ENCODE measurements at regions not wholly inside any gene's neighbourhood (a gene's known extent, or its start where the extent isn't known, plus 50 kb on each side); places are given as distances from the start of the nearest gene placed in this dataset.

DNA sequence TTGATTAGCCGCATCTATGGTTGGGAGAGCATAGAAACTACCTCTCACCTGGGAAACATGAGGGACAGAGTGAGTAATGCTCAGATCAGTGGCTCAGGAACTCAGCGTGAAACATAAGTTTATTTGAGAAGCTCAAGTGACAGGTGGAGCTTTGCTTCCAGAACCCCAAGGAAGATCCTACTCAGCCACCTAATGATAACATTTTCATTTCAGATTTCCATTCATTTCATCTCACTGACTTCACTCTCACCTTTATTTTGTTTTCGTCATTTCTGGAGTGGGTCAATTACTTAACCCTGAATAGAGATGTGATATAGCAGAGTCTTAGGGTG, 145.5 kb upstream of the DUSP10 start:
- H3K27ac ChIP-seq, result peak overlapping the region in 1 of 4 donors; percentile 30
- intact Hi-C loops (cut with DNase I), result no loop called here
- peaks cover 0 to 14% (median 9%) of the 10 kb centered on the region in 4 donors for H3K4me1 ChIP-seq
- WGBS, 2 donors, result 79 to 88% methylated on average over 3 of the region's 3 CpGs
- TF ChIP-seq POLR2A (IDR thresholded peaks at IDR 0.05) (no peak), EP300 (IDR thresholded peaks at IDR 0.05) (no peak), POLR2AphosphoS5 (IDR thresholded peaks at IDR 0.05) (no peak)
- TF ChIP-seq, protein P1, sequence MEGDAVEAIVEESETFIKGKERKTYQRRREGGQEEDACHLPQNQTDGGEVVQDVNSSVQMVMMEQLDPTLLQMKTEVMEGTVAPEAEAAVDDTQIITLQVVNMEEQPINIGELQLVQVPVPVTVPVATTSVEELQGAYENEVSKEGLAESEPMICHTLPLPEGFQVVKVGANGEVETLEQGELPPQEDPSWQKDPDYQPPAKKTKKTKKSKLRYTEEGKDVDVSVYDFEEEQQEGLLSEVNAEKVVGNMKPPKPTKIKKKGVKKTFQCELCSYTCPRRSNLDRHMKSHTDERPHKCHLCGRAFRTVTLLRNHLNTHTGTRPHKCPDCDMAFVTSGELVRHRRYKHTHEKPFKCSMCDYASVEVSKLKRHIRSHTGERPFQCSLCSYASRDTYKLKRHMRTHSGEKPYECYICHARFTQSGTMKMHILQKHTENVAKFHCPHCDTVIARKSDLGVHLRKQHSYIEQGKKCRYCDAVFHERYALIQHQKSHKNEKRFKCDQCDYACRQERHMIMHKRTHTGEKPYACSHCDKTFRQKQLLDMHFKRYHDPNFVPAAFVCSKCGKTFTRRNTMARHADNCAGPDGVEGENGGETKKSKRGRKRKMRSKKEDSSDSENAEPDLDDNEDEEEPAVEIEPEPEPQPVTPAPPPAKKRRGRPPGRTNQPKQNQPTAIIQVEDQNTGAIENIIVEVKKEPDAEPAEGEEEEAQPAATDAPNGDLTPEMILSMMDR (IDR thresholded peaks at IDR 0.05), result no peak
- no peak overlapping the region for H3K4me3 ChIP-seq
- no peak for DNase-seq
- H3K36me3 ChIP-seq, result no peaks in the 10 kb centered on the region
- no peaks in the 10 kb centered on the region for H3K9me3 ChIP-seq
- H3K27me3 ChIP-seq, result no peaks in the 10 kb centered on the region

DNA sequence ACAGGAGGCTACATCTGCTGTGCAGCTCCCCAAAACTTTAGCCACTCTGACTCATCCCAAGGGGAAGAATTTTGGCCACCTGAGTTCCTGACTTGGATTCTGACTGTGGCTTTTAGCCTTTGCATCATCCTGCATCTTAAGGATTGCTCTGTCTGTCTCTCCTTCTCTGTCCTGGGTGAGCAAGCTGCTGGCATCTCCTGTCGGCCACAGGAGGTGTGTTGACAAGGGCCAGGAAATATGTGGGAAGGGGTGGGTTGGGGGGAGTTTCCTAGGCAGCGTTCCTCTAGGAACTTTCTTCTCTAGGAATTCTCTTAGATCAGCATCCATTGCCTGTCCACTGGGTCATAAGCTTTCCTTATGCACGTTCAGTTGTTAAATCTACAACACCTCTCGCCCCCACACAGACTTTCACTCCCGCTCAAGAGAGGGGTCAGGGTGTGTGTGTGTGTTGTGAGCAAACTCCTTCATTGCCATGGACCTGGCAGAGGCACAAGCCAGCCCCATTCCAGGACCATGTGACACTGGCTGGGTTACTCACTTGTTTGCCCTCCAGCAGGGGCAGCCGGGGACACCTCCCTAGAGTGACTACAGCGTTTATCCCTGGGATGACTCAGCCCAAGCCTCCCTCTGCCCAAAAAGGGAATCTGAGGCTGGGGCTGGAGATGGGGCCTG, 145.0 kb upstream of the DUSP10 start:
- TF ChIP-seq, protein P1 (IDR thresholded peaks at IDR 0.05), result no peak
- TF ChIP-seq EP300 (IDR thresholded peaks at IDR 0.05), result no peak
- peak in 2 of 4 donors; percentile 41 to 58 for TF ChIP-seq POLR2AphosphoS5 (IDR thresholded peaks at IDR 0.05)
- 20 to 58% methylated on average over 7 of the region's 7 CpGs for WGBS, 2 donors
- DNase-seq, result peak; percentile 82
- no peak overlapping the region for H3K4me3 ChIP-seq
- no peaks in the 10 kb centered on the region for H3K27me3 ChIP-seq
- intact Hi-C loops (cut with DNase I), result no loop called here
- H3K36me3 ChIP-seq, result no peaks in the 10 kb centered on the region
- peaks cover 0 to 14% (median 9%) of the 10 kb centered on the region in 4 donors for H3K4me1 ChIP-seq
- H3K27ac ChIP-seq, result peak overlapping the region in 2 of 4 donors; percentile 18 to 30
- H3K9me3 ChIP-seq, result no peaks in the 10 kb centered on the region

- intact Hi-C loops (cut with DNase I), result no loop called here
- Histone ChIP-seq H3K27me3 (no peaks in the 10 kb centered on the region), H3K9me3 (no peaks in the 10 kb centered on the region), H3K4me1 (peaks cover 0 to 14% (median 9%) of the 10 kb centered on the region in 4 donors), H3K27ac (peak overlapping the region in 1 of 4 donors; percentile 30), H3K36me3 (no peaks in the 10 kb centered on the region), H3K4me3 (no peak overlapping the region)
- DNase-seq, result no peak
- no peak for TF ChIP-seq EP300 (IDR thresholded peaks at IDR 0.05)
- no peak for TF ChIP-seq POLR2A (IDR thresholded peaks at IDR 0.05)
- TF ChIP-seq, protein P1 (IDR thresholded peaks at IDR 0.05), result no peak
- no peak for TF ChIP-seq POLR2AphosphoS5 (IDR thresholded peaks at IDR 0.05)
- 72 to 92% methylated on average over 2 of the region's 2 CpGs for WGBS, 2 donors
Observed at GRCh38 chr1:221886311-221886710, 144.4 kb upstream of the DUSP10 start.

GRCh38 chr1:221884821-221885220, 142.9 kb upstream of the DUSP10 start:
- intact Hi-C loops (cut with DNase I), result no loop called here
- Histone ChIP-seq H3K9me3 (no peaks in the 10 kb centered on the region), H3K4me3 (no peak overlapping the region), H3K27me3 (no peaks in the 10 kb centered on the region), H3K27ac (no peak overlapping the region), H3K36me3 (no peaks in the 10 kb centered on the region), H3K4me1 (peaks cover 0 to 14% (median 9%) of the 10 kb centered on the region in 4 donors)
- TF ChIP-seq, protein P1 (IDR thresholded peaks at IDR 0.05), result no peak
- TF ChIP-seq POLR2AphosphoS5 (IDR thresholded peaks at IDR 0.05) (no peak), POLR2A (IDR thresholded peaks at IDR 0.05) (no peak), EP300 (IDR thresholded peaks at IDR 0.05) (no peak)
- DNase-seq, result no peak
- 88 to 89% methylated on average over 3 of the region's 3 CpGs for WGBS, 2 donors

All from sigmoid colon (tissue), 6 donors.